Globus pallidus (tissue), 1 donor: ENCODE measurements at regions not wholly inside any gene's neighbourhood (a gene's known extent, or its start where the extent isn't known, plus 50 kb on each side); places are given as distances from the start of the nearest gene placed in this dataset.
"Not testable (repeated sequence)": the region's sequence is repeated elsewhere in the genome, so short reads cannot be mapped to it uniquely, and the experiment has no call there.

ENCODE experiments used
- DNase-seq: peaks from one replicate; pipeline ENCODE4 v3.0.0-alpha.2; 2015; ENCODE audit warnings: low spot score

GRCh38 chr2:8121022-8121825, 560.6 kb upstream of the ID2 start:
- no peak for DNase-seq

GRCh38 chr2:8121826-8122513, 559.9 kb upstream of the ID2 start:
- no peak for DNase-seq

- DNase-seq, result no peak
These were observed 559.3 kb upstream of the ID2 start for GRCh38 chr2:8122520-8122919.

GRCh38 chr2:8123464-8123863, 558.4 kb upstream of the ID2 start:
- DNase-seq, result no peak

- no peak for DNase-seq
These were observed 555.8 kb upstream of the ID2 start for GRCh38 chr2:8125741-8126711.

GRCh38 chr2:8126783-8127182, 555.1 kb upstream of the ID2 start:
- no peak for DNase-seq

- not testable (repeated sequence) for DNase-seq
These were observed 550.4 kb upstream of the ID2 start for GRCh38 chr2:8131423-8131822.

- DNase-seq, result peak; percentile 12
These were observed 549.5 kb upstream of the ID2 start for GRCh38 chr2:8132351-8132831.

GRCh38 chr2:8132879-8133278, 549.0 kb upstream of the ID2 start:
- no peak for DNase-seq

- no peak for DNase-seq
These were observed 548.5 kb upstream of the ID2 start for GRCh38 chr2:8133363-8133762.

- no peak for DNase-seq
These were observed 547.9 kb upstream of the ID2 start for GRCh38 chr2:8133913-8134472.

GRCh38 chr2:8134473-8134932, 547.4 kb upstream of the ID2 start:
- DNase-seq, result no peak

GRCh38 chr2:8134985-8135682, 546.7 kb upstream of the ID2 start:
- no peak for DNase-seq

- no peak for DNase-seq
These were observed 544.1 kb upstream of the ID2 start for GRCh38 chr2:8137801-8138200.

GRCh38 chr2:8138525-8138922, 543.3 kb upstream of the ID2 start:
- DNase-seq, result no peak

GRCh38 chr2:8138923-8139667, 542.8 kb upstream of the ID2 start:
- DNase-seq, result peak; percentile 16

- no peak for DNase-seq
These were observed 542.1 kb upstream of the ID2 start for GRCh38 chr2:8139668-8140200.

GRCh38 chr2:8141079-8141707, 540.7 kb upstream of the ID2 start:
- DNase-seq, result no peak

- DNase-seq, result no peak
These were observed 540.1 kb upstream of the ID2 start for GRCh38 chr2:8141780-8142179.

GRCh38 chr2:8142461-8142860, 539.4 kb upstream of the ID2 start:
- DNase-seq, result no peak
